ENCODE measurements at regions not wholly inside any gene's neighbourhood (a gene's known extent, or its start where the extent isn't known, plus 50 kb on each side); places are given as distances from the start of the nearest gene placed in this dataset.

GRCh38 chr9:99336531-99336930 is 114.4 kb downstream of the SEC61B start:
- no peak for DNase-seq
- H3K36me3 Mint-ChIP-seq (ENCODE audit: insufficient read depth, unreplicated experiment), result no peaks in the 10 kb centered on the region
- BruUV-seq (replicated peaks), result no TSS peak
- no peaks in the 10 kb centered on the region for H3K4me1 Mint-ChIP-seq (ENCODE audit: low read depth, unreplicated experiment)
- intact Hi-C loops (cut with micrococcal nuclease; ENCODE audit: unreplicated experiment), result loop anchor here (10.0 kb wide), 1 partner anchor 62 kb away; no protein-coding TSS in a partner anchor
- no peaks in the 10 kb centered on the region for H3K9me3 Mint-ChIP-seq (ENCODE audit: low read depth, unreplicated experiment)
- TF ChIP-seq CTCF (IDR thresholded peaks at IDR 0.05; ENCODE audit: unreplicated experiment), result no peak
- H3K27me3 Mint-ChIP-seq (ENCODE audit: unreplicated experiment), result peaks cover 42% of the 10 kb centered on the region
- no peak overlapping the region for H3K4me3 Mint-ChIP-seq (ENCODE audit: low read depth, unreplicated experiment)
- no peak overlapping the region for H3K27ac Mint-ChIP-seq (ENCODE audit: unreplicated experiment)
- CTCF ChIA-PET, result no interaction called here

- Mint-ChIP-seq H3K27ac (ENCODE audit: unreplicated experiment) (no peak overlapping the region), H3K9me3 (ENCODE audit: low read depth, unreplicated experiment) (no peaks in the 10 kb centered on the region), H3K27me3 (ENCODE audit: unreplicated experiment) (peaks cover 45% of the 10 kb centered on the region), H3K36me3 (ENCODE audit: insufficient read depth, unreplicated experiment) (no peaks in the 10 kb centered on the region), H3K4me1 (ENCODE audit: low read depth, unreplicated experiment) (no peaks in the 10 kb centered on the region), H3K4me3 (ENCODE audit: low read depth, unreplicated experiment) (no peak overlapping the region)
- intact Hi-C loops (cut with micrococcal nuclease; ENCODE audit: unreplicated experiment), result no loop called here
- DNase-seq, result no peak
- no TSS peak for BruUV-seq (replicated peaks)
- CTCF ChIA-PET, result no interaction called here
- no peak for TF ChIP-seq CTCF (IDR thresholded peaks at IDR 0.05; ENCODE audit: unreplicated experiment)
Observed at GRCh38 chr9:99340281-99340680, 118.2 kb downstream of the SEC61B start.

GRCh38 chr9:99341686-99342085 is 119.6 kb downstream of the SEC61B start:
- no TSS peak for BruUV-seq (replicated peaks)
- Mint-ChIP-seq H3K36me3 (ENCODE audit: insufficient read depth, unreplicated experiment) (no peaks in the 10 kb centered on the region), H3K27me3 (ENCODE audit: unreplicated experiment) (peaks cover 43% of the 10 kb centered on the region), H3K4me1 (ENCODE audit: low read depth, unreplicated experiment) (no peaks in the 10 kb centered on the region), H3K4me3 (ENCODE audit: low read depth, unreplicated experiment) (no peak overlapping the region), H3K9me3 (ENCODE audit: low read depth, unreplicated experiment) (no peaks in the 10 kb centered on the region), H3K27ac (ENCODE audit: unreplicated experiment) (no peak overlapping the region)
- no peak for TF ChIP-seq CTCF (IDR thresholded peaks at IDR 0.05; ENCODE audit: unreplicated experiment)
- intact Hi-C loops (cut with micrococcal nuclease; ENCODE audit: unreplicated experiment), result no loop called here
- DNase-seq, result no peak
- CTCF ChIA-PET, result no interaction called here

GRCh38 chr9:99345451-99345850 is 123.4 kb downstream of the SEC61B start:
- CTCF ChIA-PET, result no interaction called here
- Mint-ChIP-seq H3K36me3 (ENCODE audit: insufficient read depth, unreplicated experiment) (no peaks in the 10 kb centered on the region), H3K9me3 (ENCODE audit: low read depth, unreplicated experiment) (no peaks in the 10 kb centered on the region), H3K27me3 (ENCODE audit: unreplicated experiment) (peaks cover 37% of the 10 kb centered on the region), H3K4me3 (ENCODE audit: low read depth, unreplicated experiment) (no peak overlapping the region), H3K27ac (ENCODE audit: unreplicated experiment) (no peak overlapping the region), H3K4me1 (ENCODE audit: low read depth, unreplicated experiment) (no peaks in the 10 kb centered on the region)
- TF ChIP-seq CTCF (IDR thresholded peaks at IDR 0.05; ENCODE audit: unreplicated experiment), result no peak
- BruUV-seq (replicated peaks), result no TSS peak
- intact Hi-C loops (cut with micrococcal nuclease; ENCODE audit: unreplicated experiment), result no loop called here
- DNase-seq, result no peak

- no peak for DNase-seq
- no TSS peak for BruUV-seq (replicated peaks)
- CTCF ChIA-PET, result no interaction called here
Observed at GRCh38 chr9:99345942-99346341, 123.9 kb downstream of the SEC61B start.

More at GRCh38 chr9:99345942-99346341, 123.9 kb downstream of the SEC61B start:
- H3K4me3 Mint-ChIP-seq (ENCODE audit: low read depth, unreplicated experiment), result no peak overlapping the region
- no peaks in the 10 kb centered on the region for H3K9me3 Mint-ChIP-seq (ENCODE audit: low read depth, unreplicated experiment)
- no peaks in the 10 kb centered on the region for H3K36me3 Mint-ChIP-seq (ENCODE audit: insufficient read depth, unreplicated experiment)
- H3K27ac Mint-ChIP-seq (ENCODE audit: unreplicated experiment), result no peak overlapping the region
- intact Hi-C loops (cut with micrococcal nuclease; ENCODE audit: unreplicated experiment), result no loop called here
- peaks cover 39% of the 10 kb centered on the region for H3K27me3 Mint-ChIP-seq (ENCODE audit: unreplicated experiment)
- no peaks in the 10 kb centered on the region for H3K4me1 Mint-ChIP-seq (ENCODE audit: low read depth, unreplicated experiment)
- no peak for TF ChIP-seq CTCF (IDR thresholded peaks at IDR 0.05; ENCODE audit: unreplicated experiment)
